Breast epithelium (tissue), 4 donors: ENCODE measurements at regions not wholly inside any gene's neighbourhood (a gene's known extent, or its start where the extent isn't known, plus 50 kb on each side); places are given as distances from the start of the nearest gene placed in this dataset.

Source experiments
- DNase-seq, 2 donors: peaks; one replicate each; pipeline ENCODE4 v3.0.0-alpha.2; 2019; ENCODE audit warnings: low spot score in 2 of 2
- H3K27ac ChIP-seq, 2 donors: fragments of 200-600 bp; sonication (generic) in 1 of 2; one replicate each; pipeline ENCODE4 v1.5.1; 2016 to 2019; ENCODE audit warnings: mild to moderate bottlenecking in 1 of 2
- H3K27me3 ChIP-seq, 2 donors: fragments of 200-600 bp; sonication (generic) in 1 of 2; one replicate each; pipeline versions ENCODE4 v1.5.1 to v1.6.0; 2017 to 2019; ENCODE audit warnings: control low read depth in 1 of 2, mild to moderate bottlenecking in 1 of 2
- H3K36me3 ChIP-seq: fragments of 200-600 bp; one replicate; pipeline ENCODE4 v1.5.1; 2019
- H3K4me1 ChIP-seq, 2 donors: fragments of 200-600 bp; sonication (generic); one replicate each; pipeline ENCODE4 v1.5.1; 2016 to 2019; ENCODE audit warnings: control low read depth in 1 of 2
- H3K4me3 ChIP-seq, 3 donors: fragments of 200-600 bp; sonication (generic); 1 replicate in 2 of 3; 2 replicates in 1 of 3; pipeline ENCODE4 v1.5.1; 2016 to 2019; ENCODE audit warnings: mild to moderate bottlenecking in 3 of 3, moderate library complexity in 2 of 3
- H3K9me3 ChIP-seq, 2 donors: fragments of 200-600 bp; sonication (generic) in 1 of 2; one replicate each; pipeline ENCODE4 v1.5.1; 2016 to 2019; ENCODE audit warnings: control low read depth in 1 of 2
- CTCF ChIP-seq, 3 donors: fragments of 450-650 bp; IDR thresholded peaks; one replicate each; pipeline ENCODE4 v1.5.1; 2016 to 2017; ENCODE audit warnings: antibody characterized with exemption in 3 of 3, mild to moderate bottlenecking in 3 of 3, moderate library complexity in 3 of 3
- POLR2A ChIP-seq: fragments of 450-650 bp; IDR thresholded peaks from one replicate; pipeline ENCODE4 v1.6.1; 2016; ENCODE audit warnings: antibody characterized with exemption, mild to moderate bottlenecking, moderate library complexity
- POLR2AphosphoS5 ChIP-seq, 3 donors: sonication (generic); formaldehyde crosslinking; IDR thresholded peaks; one replicate each; pipeline ENCODE4 v1.6.1; 2017; ENCODE audit warnings: antibody characterized with exemption in 3 of 3
- intact Hi-C: fragments of 100-400 bp; cut with DNase I; formaldehyde crosslinking; loops from one replicate; pipeline ENCODE4 v1.15.1; 2023; ENCODE audit warnings: low total_unique reads

- TF ChIP-seq POLR2AphosphoS5 (IDR thresholded peaks at IDR 0.05) (no peak), CTCF (IDR thresholded peaks at IDR 0.05) (no peak), POLR2A (no peak)
- Histone ChIP-seq H3K27ac (no peak overlapping the region), H3K9me3 (no peaks in the 10 kb centered on the region), H3K36me3 (no peaks in the 10 kb centered on the region), H3K4me3 (no peak overlapping the region), H3K4me1 (no peaks in the 10 kb centered on the region), H3K27me3 (no peaks in the 10 kb centered on the region)
- no peak for DNase-seq
- intact Hi-C loops = no loop called here
These were observed 99.1 kb upstream of the RXFP1 start for GRCh38 chr4:158422546-158422945.

- TF ChIP-seq POLR2AphosphoS5 (IDR thresholded peaks at IDR 0.05) (no peak), CTCF (IDR thresholded peaks at IDR 0.05) (no peak), POLR2A (no peak)
- DNase-seq = no peak
- intact Hi-C loops = no loop called here
- Histone ChIP-seq H3K4me3 (no peak overlapping the region), H3K27me3 (no peaks in the 10 kb centered on the region), H3K27ac (no peak overlapping the region), H3K36me3 (no peaks in the 10 kb centered on the region), H3K9me3 (no peaks in the 10 kb centered on the region), H3K4me1 (no peaks in the 10 kb centered on the region)
These were observed 93.4 kb upstream of the RXFP1 start for GRCh38 chr4:158428242-158428641.

GRCh38 chr4:158442736-158443135, 78.9 kb upstream of the RXFP1 start:
- Histone ChIP-seq H3K27me3 (no peaks in the 10 kb centered on the region), H3K9me3 (peaks cover 0 to 10% of the 10 kb centered on the region in 2 donors), H3K27ac (no peak overlapping the region), H3K4me3 (no peak overlapping the region), H3K36me3 (no peaks in the 10 kb centered on the region), H3K4me1 (no peaks in the 10 kb centered on the region)
- TF ChIP-seq POLR2A (no peak), CTCF (IDR thresholded peaks at IDR 0.05) (no peak), POLR2AphosphoS5 (IDR thresholded peaks at IDR 0.05) (no peak)
- DNase-seq = no peak
- intact Hi-C loops = no loop called here

GRCh38 chr4:158443731-158444130, 78.0 kb upstream of the RXFP1 start:
- Histone ChIP-seq H3K9me3 (peaks cover 0 to 10% of the 10 kb centered on the region in 2 donors), H3K27me3 (no peaks in the 10 kb centered on the region), H3K36me3 (no peaks in the 10 kb centered on the region), H3K27ac (no peak overlapping the region), H3K4me3 (no peak overlapping the region), H3K4me1 (no peaks in the 10 kb centered on the region)
- TF ChIP-seq POLR2A (no peak), POLR2AphosphoS5 (IDR thresholded peaks at IDR 0.05) (no peak), CTCF (IDR thresholded peaks at IDR 0.05) (no peak)
- DNase-seq = no peak
- intact Hi-C loops = no loop called here

- DNase-seq = no peak
- Histone ChIP-seq H3K4me3 (no peak overlapping the region), H3K36me3 (no peaks in the 10 kb centered on the region), H3K4me1 (no peaks in the 10 kb centered on the region), H3K27me3 (no peaks in the 10 kb centered on the region), H3K9me3 (peaks cover 0 to 4% of the 10 kb centered on the region in 2 donors), H3K27ac (no peak overlapping the region)
- intact Hi-C loops = no loop called here
- no peak for TF ChIP-seq POLR2A
- TF ChIP-seq POLR2AphosphoS5 (IDR thresholded peaks at IDR 0.05) = no peak
- no peak for TF ChIP-seq CTCF (IDR thresholded peaks at IDR 0.05)
These were observed 77.1 kb upstream of the RXFP1 start for GRCh38 chr4:158444621-158445020.
